ENCODE measurements at regions not wholly inside any gene's neighbourhood (a gene's known extent, or its start where the extent isn't known, plus 50 kb on each side); places are given as distances from the start of the nearest gene placed in this dataset.

- ChIA-PET CTCF (interaction anchor here (0.6 to 0.7 kb wide), 2 partner anchors 9 to 681 kb away, joined by 3 read pairs; partner anchors contain the start of gene SFMBT2), POLR2A (no interaction called here)
- DNase-seq (ENCODE audit: extremely low spot score): no peak
- no peak for TF ChIP-seq SUZ12 (IDR thresholded peaks at IDR 0.05)
These were observed 149.1 kb upstream of the PRKCQ start for GRCh38 chr10:6729071-6729774.

DNA sequence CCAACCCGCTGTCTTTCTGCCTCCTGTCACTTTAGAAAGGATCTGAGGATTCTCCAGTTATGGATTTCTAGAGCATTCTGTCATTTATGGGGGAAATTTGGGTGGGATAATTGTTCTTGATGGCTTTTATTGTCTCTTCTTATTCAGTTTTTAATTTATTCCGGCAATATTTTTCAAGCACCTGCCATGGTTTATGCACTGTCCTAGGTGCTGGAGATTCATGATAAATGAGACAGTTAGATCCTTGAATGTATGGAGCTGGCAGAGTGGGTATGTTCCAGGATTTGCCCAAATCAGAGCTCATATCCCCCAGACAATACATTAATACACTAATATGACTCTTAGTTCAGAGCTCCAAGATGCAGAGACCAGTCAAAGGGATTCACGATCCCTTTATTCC lies 146.8 kb upstream of the PRKCQ start:
- ChIA-PET CTCF (no interaction called here), POLR2A (no interaction called here)
- no peak for TF ChIP-seq FOXA1 (IDR thresholded peaks at IDR 0.05)
- TF ChIP-seq NFRKB (IDR thresholded peaks at IDR 0.05): no peak
- no peak for TF ChIP-seq CTBP1 (IDR thresholded peaks at IDR 0.05; ENCODE audit: borderline replicate concordance)
- TF ChIP-seq ZNF384 (IDR thresholded peaks at IDR 0.05): no peak
- TF ChIP-seq ELF4 (IDR thresholded peaks at IDR 0.05): no peak
- no peak for TF ChIP-seq SP1 (IDR thresholded peaks at IDR 0.05)
- TF ChIP-seq SUZ12 (IDR thresholded peaks at IDR 0.05): no peak
- DNase-seq (ENCODE audit: extremely low spot score): no peak

DNA sequence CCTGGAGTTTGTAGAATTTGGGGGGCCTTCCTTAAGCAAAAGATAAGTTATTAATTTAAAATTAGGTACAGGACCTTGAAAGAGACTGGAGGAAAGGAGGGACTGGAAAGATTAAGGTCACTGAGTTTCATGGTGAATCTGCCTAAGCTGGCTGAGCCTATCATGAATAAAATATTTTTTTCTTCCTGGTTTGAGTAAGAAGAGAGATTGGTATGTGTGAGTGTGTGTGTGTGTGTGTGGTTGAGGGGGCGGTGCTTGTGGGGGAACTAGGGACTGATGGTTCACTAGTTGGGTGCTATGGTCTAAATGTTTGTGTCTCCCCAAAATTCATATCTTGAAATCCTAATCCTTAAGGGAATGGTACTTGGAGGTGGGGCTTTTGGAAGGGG lies 142.5 kb upstream of the PRKCQ start:
- no peak for DNase-seq (ENCODE audit: extremely low spot score)
- ChIA-PET POLR2A (no interaction called here), CTCF (no interaction called here)
- TF ChIP-seq CTBP1 (IDR thresholded peaks at IDR 0.05; ENCODE audit: borderline replicate concordance): no peak
- no peak for TF ChIP-seq ELF4 (IDR thresholded peaks at IDR 0.05)
- no peak for TF ChIP-seq FOXK2 (IDR thresholded peaks at IDR 0.05)
- TF ChIP-seq HDGF (IDR thresholded peaks at IDR 0.05; ENCODE audit: borderline replicate concordance): no peak
- no peak for TF ChIP-seq SP1 (IDR thresholded peaks at IDR 0.05)
- TF ChIP-seq ZNF384 (IDR thresholded peaks at IDR 0.05): no peak
- no peak for TF ChIP-seq L3MBTL2 (conservative IDR thresholded peaks at IDR 0.05)
- TF ChIP-seq BHLHE40 (IDR thresholded peaks at IDR 0.05; ENCODE audit: borderline replicate concordance): no peak
- no peak for TF ChIP-seq TARDBP (IDR thresholded peaks at IDR 0.05)
- no peak for TF ChIP-seq FOXM1 (IDR thresholded peaks at IDR 0.05; ENCODE audit: borderline replicate concordance)
- TF ChIP-seq SUZ12 (IDR thresholded peaks at IDR 0.05): no peak
- TF ChIP-seq PKNOX1 (IDR thresholded peaks at IDR 0.05): no peak
- no peak for TF ChIP-seq ARNT (IDR thresholded peaks at IDR 0.05)
- no peak for TF ChIP-seq LEF1 (IDR thresholded peaks at IDR 0.05; ENCODE audit: borderline replicate concordance)

- ChIA-PET POLR2A (no interaction called here), CTCF (no interaction called here)
- DNase-seq (ENCODE audit: extremely low spot score): no peak
- TF ChIP-seq CTBP1 (IDR thresholded peaks at IDR 0.05; ENCODE audit: borderline replicate concordance) (no peak), NFRKB (IDR thresholded peaks at IDR 0.05) (no peak), ARNT (IDR thresholded peaks at IDR 0.05) (no peak)
These were observed 142.0 kb upstream of the PRKCQ start for GRCh38 chr10:6721964-6722615.

- CTCF ChIA-PET: no interaction called here
- no peak for DNase-seq (ENCODE audit: extremely low spot score)
- POLR2A ChIA-PET: no interaction called here
- TF ChIP-seq ZNF384 (IDR thresholded peaks at IDR 0.05) (no peak), PKNOX1 (IDR thresholded peaks at IDR 0.05) (no peak), CTBP1 (IDR thresholded peaks at IDR 0.05; ENCODE audit: borderline replicate concordance) (no peak), FOXA1 (IDR thresholded peaks at IDR 0.05) (no peak), HDGF (IDR thresholded peaks at IDR 0.05; ENCODE audit: borderline replicate concordance) (no peak), SP1 (IDR thresholded peaks at IDR 0.05) (no peak), LEF1 (IDR thresholded peaks at IDR 0.05; ENCODE audit: borderline replicate concordance) (no peak), BHLHE40 (IDR thresholded peaks at IDR 0.05; ENCODE audit: borderline replicate concordance) (no peak), ELF4 (IDR thresholded peaks at IDR 0.05) (no peak), NFRKB (IDR thresholded peaks at IDR 0.05) (no peak)
These were observed 141.4 kb upstream of the PRKCQ start for GRCh38 chr10:6721480-6721879.

- CTCF ChIA-PET: no interaction called here
- TF ChIP-seq TARDBP (IDR thresholded peaks at IDR 0.05) (no peak), SUZ12 (IDR thresholded peaks at IDR 0.05) (no peak), FOXK2 (IDR thresholded peaks at IDR 0.05) (no peak)
- POLR2A ChIA-PET: no interaction called here
- no peak for DNase-seq (ENCODE audit: extremely low spot score)
These were observed 139.5 kb upstream of the PRKCQ start for GRCh38 chr10:6719561-6719960.

DNA sequence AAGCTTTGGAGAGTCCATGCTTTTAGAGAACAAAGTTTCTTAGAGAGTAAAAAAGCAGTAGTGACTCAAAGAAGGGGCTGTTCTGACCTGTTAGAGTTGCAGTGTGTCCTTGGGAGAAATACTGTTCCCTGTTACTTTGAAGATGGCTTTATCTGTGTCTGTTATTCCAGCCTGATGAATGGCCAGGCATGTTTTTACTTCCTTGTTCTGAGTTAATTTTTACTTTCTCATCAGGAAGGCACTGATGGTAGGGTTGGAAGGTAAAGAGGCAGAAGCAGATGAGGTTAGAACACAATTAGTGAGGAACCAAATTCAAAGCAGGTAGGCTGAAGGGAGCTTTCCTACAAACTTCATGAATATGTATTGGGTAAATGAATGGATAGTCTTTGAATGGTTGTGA lies 138.5 kb upstream of the PRKCQ start:
- DNase-seq (ENCODE audit: extremely low spot score): no peak
- ChIA-PET CTCF (interaction anchor here (1.0 kb wide), 1 partner anchor 9 kb away, joined by 3 read pairs; no protein-coding TSS in a partner anchor), POLR2A (no interaction called here)
- no peak for TF ChIP-seq ARNT (IDR thresholded peaks at IDR 0.05)
- TF ChIP-seq L3MBTL2 (conservative IDR thresholded peaks at IDR 0.05): no peak
- no peak for TF ChIP-seq BHLHE40 (IDR thresholded peaks at IDR 0.05; ENCODE audit: borderline replicate concordance)
- no peak for TF ChIP-seq CTBP1 (IDR thresholded peaks at IDR 0.05; ENCODE audit: borderline replicate concordance)
- TF ChIP-seq LEF1 (IDR thresholded peaks at IDR 0.05; ENCODE audit: borderline replicate concordance): no peak

DNA sequence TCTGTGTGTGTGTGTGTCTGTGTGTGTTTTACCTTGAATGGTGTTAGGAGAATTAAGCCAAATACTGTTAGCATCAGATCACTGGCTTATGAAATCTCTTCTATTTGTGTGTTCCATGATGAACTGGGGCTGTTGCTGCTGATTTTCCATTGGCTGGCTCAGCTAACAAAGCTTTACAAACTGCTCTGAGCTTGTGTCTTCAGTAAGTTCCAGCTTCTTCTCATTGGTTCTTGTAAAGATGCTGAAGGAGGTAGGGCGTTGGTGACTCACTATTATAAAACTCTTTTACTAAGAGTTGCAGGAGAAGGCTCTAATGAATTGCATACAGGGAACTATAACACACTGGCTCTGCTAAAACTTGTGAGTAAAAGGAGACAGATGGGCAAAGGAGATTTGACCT lies 136.4 kb upstream of the PRKCQ start:
- ChIA-PET POLR2A (no interaction called here), CTCF (interaction anchor here (0.6 kb wide), 1 partner anchor 139 kb away, joined by 7 read pairs; no protein-coding TSS in a partner anchor)
- TF ChIP-seq FOXA1 (IDR thresholded peaks at IDR 0.05): no peak
- TF ChIP-seq ZNF384 (IDR thresholded peaks at IDR 0.05): no peak
- DNase-seq (ENCODE audit: extremely low spot score): no peak

Measured in HEK293T (cell line).